ENCODE measurements at regions not wholly inside any gene's neighbourhood (a gene's known extent, or its start where the extent isn't known, plus 50 kb on each side); places are given as distances from the start of the nearest gene placed in this dataset.

GRCh38 chr11:122441666-122442035, 213.9 kb upstream of the UBASH3B start:
- RAD21 ChIA-PET (ENCODE audit: low non-redundant PET in 1 of 2, low total read pairs in 2 of 2, uncharacterized antibody in 2 of 2, unreplicated experiment in 2 of 2) = no interaction called here
- intact Hi-C loops (cut with micrococcal nuclease) = no loop called here
- H3K4me1 ChIP-seq (ENCODE audit: control insufficient read depth in 1 of 2, insufficient read depth in 2 of 2, low read length in 2 of 2) = no peaks in the 10 kb centered on the region
- no peaks in the 10 kb centered on the region for H3K9me2 ChIP-seq (ENCODE audit: insufficient read depth)
- no peak overlapping the region for H3K4me3 ChIP-seq (replicated peaks in 1 of 2; ENCODE audit: low read depth in 1 of 2, low read length in 2 of 2)
- CTCF ChIA-PET = no interaction called here
- POLR2A ChIA-PET = no interaction called here
- no peaks in the 10 kb centered on the region for H4K20me1 ChIP-seq (ENCODE audit: insufficient read depth)
- no peaks in the 10 kb centered on the region for H3K9me3 ChIP-seq (ENCODE audit: control insufficient read depth in 1 of 2, insufficient read depth in 1 of 2, low read depth in 1 of 2, low read length in 2 of 2)
- DNase-seq (ENCODE audit: low read depth, low spot score) = no peak
- H3K36me3 ChIP-seq (ENCODE audit: control insufficient read depth in 1 of 2, insufficient read depth in 2 of 2, low read length in 2 of 2) = no peaks in the 10 kb centered on the region
- BruUV-seq (replicated peaks) = no TSS peak
- H3K4me2 ChIP-seq (ENCODE audit: low read length) = no peak overlapping the region
- no peak overlapping the region for H3K27ac ChIP-seq (ENCODE audit: low read depth, low read length)
- ATAC-seq = no peak
- no peaks in the 10 kb centered on the region for H3K27me3 ChIP-seq (ENCODE audit: insufficient read depth, low read length)
- TF ChIP-seq ZFX (IDR thresholded peaks at IDR 0.05) (no peak), FOSL1 (IDR thresholded peaks at IDR 0.05; ENCODE audit: low read depth) (no peak), POLR2A (IDR thresholded peaks at IDR 0.05; ENCODE audit: borderline replicate concordance, extremely low read depth, insufficient read depth, insufficient read length) (no peak), ELF1 (IDR thresholded peaks at IDR 0.05; ENCODE audit: borderline replicate concordance, low read depth) (no peak), ZBTB33 (IDR thresholded peaks at IDR 0.05; ENCODE audit: extremely low read depth, insufficient replicate concordance, low read length) (no peak), JUND (IDR thresholded peaks at IDR 0.05) (no peak)
- no peak overlapping the region for H3K9ac ChIP-seq (ENCODE audit: low read length)
- H2AFZ ChIP-seq (ENCODE audit: low read depth, low read length, poor library complexity, severe bottlenecking) = no peak overlapping the region
- no peaks in the 10 kb centered on the region for H3K79me2 ChIP-seq (ENCODE audit: insufficient read depth, low read length)

GRCh38 chr11:122440811-122441665, 214.5 kb upstream of the UBASH3B start:
- POLR2A ChIA-PET = no interaction called here
- intact Hi-C loops (cut with micrococcal nuclease) = no loop called here
- BruUV-seq (replicated peaks) = no TSS peak
- TF ChIP-seq ELF1 (IDR thresholded peaks at IDR 0.05; ENCODE audit: borderline replicate concordance, low read depth) (no peak), CBX3 (IDR thresholded peaks at IDR 0.05; ENCODE audit: low read depth) (no peak), JUND (IDR thresholded peaks at IDR 0.05) (no peak), SIN3A (IDR thresholded peaks at IDR 0.05; ENCODE audit: low read depth) (no peak), RAD21 (IDR thresholded peaks at IDR 0.05; ENCODE audit: low read depth) (no peak), CTCF (IDR thresholded peaks at IDR 0.05 in 2 of 3, conservative IDR thresholded peaks at IDR 0.05 in 1 of 3; ENCODE audit: borderline replicate concordance in 1 of 3, insufficient read depth in 1 of 3, low read depth in 2 of 3, low read length in 2 of 3) (no peak), TCF7L2 (IDR thresholded peaks at IDR 0.05; ENCODE audit: borderline replicate concordance, extremely low read depth, insufficient read depth, insufficient read length) (no peak), MAX (IDR thresholded peaks at IDR 0.05) (no peak), POLR2AphosphoS5 (IDR thresholded peaks at IDR 0.05; ENCODE audit: low read depth, low read length) (no peak), POLR2A (IDR thresholded peaks at IDR 0.05; ENCODE audit: borderline replicate concordance, extremely low read depth, insufficient read depth, insufficient read length) (no peak), ZFX (IDR thresholded peaks at IDR 0.05) (no peak), FOSL1 (IDR thresholded peaks at IDR 0.05; ENCODE audit: low read depth) (no peak), CEBPB (IDR thresholded peaks at IDR 0.05; ENCODE audit: low read depth) (no peak), YY1 (IDR thresholded peaks at IDR 0.05; ENCODE audit: extremely low read depth, insufficient replicate concordance, low read depth, low read length) (no peak), ATF3 (IDR thresholded peaks at IDR 0.05) (no peak)

More at GRCh38 chr11:122440811-122441665, 214.5 kb upstream of the UBASH3B start:
- DNase-seq (ENCODE audit: low read depth, low spot score) = no peak
- no peak overlapping the region for H3K27ac ChIP-seq (ENCODE audit: low read depth, low read length)
- H3K4me3 ChIP-seq (replicated peaks in 1 of 2; ENCODE audit: low read depth in 1 of 2, low read length in 2 of 2) = no peak overlapping the region
- H2AFZ ChIP-seq (ENCODE audit: low read depth, low read length, poor library complexity, severe bottlenecking) = no peak overlapping the region
- no peaks in the 10 kb centered on the region for H3K79me2 ChIP-seq (ENCODE audit: insufficient read depth, low read length)
- no peaks in the 10 kb centered on the region for H3K9me3 ChIP-seq (ENCODE audit: control insufficient read depth in 1 of 2, insufficient read depth in 1 of 2, low read depth in 1 of 2, low read length in 2 of 2)
- H3K27me3 ChIP-seq (ENCODE audit: insufficient read depth, low read length) = no peaks in the 10 kb centered on the region
- no peak overlapping the region for H3K4me2 ChIP-seq (ENCODE audit: low read length)
- H3K9ac ChIP-seq (ENCODE audit: low read length) = no peak overlapping the region
- no peaks in the 10 kb centered on the region for H3K36me3 ChIP-seq (ENCODE audit: control insufficient read depth in 1 of 2, insufficient read depth in 2 of 2, low read length in 2 of 2)
- H3K4me1 ChIP-seq (ENCODE audit: control insufficient read depth in 1 of 2, insufficient read depth in 2 of 2, low read length in 2 of 2) = no peaks in the 10 kb centered on the region
- ATAC-seq = no peak
- CTCF ChIA-PET = no interaction called here
- no peaks in the 10 kb centered on the region for H3K9me2 ChIP-seq (ENCODE audit: insufficient read depth)
- no peaks in the 10 kb centered on the region for H4K20me1 ChIP-seq (ENCODE audit: insufficient read depth)
- RAD21 ChIA-PET (ENCODE audit: low non-redundant PET in 1 of 2, low total read pairs in 2 of 2, uncharacterized antibody in 2 of 2, unreplicated experiment in 2 of 2) = no interaction called here

Data from HCT116 (cell line).